Breast epithelium (tissue), 3 donors: ENCODE measurements at regions not wholly inside any gene's neighbourhood (a gene's known extent, or its start where the extent isn't known, plus 50 kb on each side); places are given as distances from the start of the nearest gene placed in this dataset.

Source experiments
- CTCF ChIP-seq, 3 donors: fragments of 450-650 bp; IDR thresholded peaks; one replicate each; pipeline ENCODE4 v1.5.1; 2016 to 2017; ENCODE audit warnings: antibody characterized with exemption in 3 of 3, mild to moderate bottlenecking in 3 of 3, moderate library complexity in 3 of 3
- POLR2AphosphoS5 ChIP-seq, 3 donors: sonication (generic); formaldehyde crosslinking; IDR thresholded peaks; one replicate each; pipeline ENCODE4 v1.6.1; 2017; ENCODE audit warnings: antibody characterized with exemption in 3 of 3

- TF ChIP-seq POLR2AphosphoS5 (IDR thresholded peaks at IDR 0.05), result no peak
- no peak for TF ChIP-seq CTCF (IDR thresholded peaks at IDR 0.05)
Measured at GRCh38 chr18:55862693-55863390, 274.9 kb upstream of the TCF4 start.
